HG02642 (cell line): ENCODE measurements at regions not wholly inside any gene's neighbourhood (a gene's known extent, or its start where the extent isn't known, plus 50 kb on each side); places are given as distances from the start of the nearest gene placed in this dataset.

ENCODE experiments used
- ATAC-seq: cut with Tn5 transposase; IDR thresholded peaks from one replicate; pipeline ENCODE4 v1.9.1; 2021; ENCODE audit warnings: mild to moderate bottlenecking; ENCODE audit not compliant: unreplicated experiment, poor library complexity

DNA sequence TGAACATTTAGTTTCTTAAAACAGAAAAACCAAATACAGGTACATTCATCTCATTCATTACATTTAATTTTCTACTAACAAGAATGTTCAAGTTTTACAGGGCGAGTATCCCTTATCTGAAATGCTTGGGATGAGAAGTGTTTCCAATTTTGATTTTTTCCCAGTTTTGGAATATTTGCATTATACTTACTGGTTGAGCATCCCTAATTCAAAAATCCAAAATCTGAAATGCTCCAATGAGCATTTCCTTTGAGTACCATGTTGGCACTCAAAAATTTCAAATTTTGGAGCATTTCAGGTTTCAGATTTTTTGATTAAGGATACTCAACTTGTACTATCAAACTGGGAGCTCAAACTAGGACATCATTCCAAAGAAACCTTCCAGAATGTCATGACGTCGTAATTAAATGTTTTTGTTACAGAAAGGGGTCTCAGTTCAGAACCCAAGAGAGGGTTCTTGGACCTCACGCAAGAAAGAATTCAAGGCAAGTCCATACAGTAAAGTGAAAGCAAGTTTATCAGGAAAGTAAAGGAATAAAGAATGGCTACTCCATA is 90.8 kb upstream of the PIK3CG start:
- ATAC-seq = no peak

DNA sequence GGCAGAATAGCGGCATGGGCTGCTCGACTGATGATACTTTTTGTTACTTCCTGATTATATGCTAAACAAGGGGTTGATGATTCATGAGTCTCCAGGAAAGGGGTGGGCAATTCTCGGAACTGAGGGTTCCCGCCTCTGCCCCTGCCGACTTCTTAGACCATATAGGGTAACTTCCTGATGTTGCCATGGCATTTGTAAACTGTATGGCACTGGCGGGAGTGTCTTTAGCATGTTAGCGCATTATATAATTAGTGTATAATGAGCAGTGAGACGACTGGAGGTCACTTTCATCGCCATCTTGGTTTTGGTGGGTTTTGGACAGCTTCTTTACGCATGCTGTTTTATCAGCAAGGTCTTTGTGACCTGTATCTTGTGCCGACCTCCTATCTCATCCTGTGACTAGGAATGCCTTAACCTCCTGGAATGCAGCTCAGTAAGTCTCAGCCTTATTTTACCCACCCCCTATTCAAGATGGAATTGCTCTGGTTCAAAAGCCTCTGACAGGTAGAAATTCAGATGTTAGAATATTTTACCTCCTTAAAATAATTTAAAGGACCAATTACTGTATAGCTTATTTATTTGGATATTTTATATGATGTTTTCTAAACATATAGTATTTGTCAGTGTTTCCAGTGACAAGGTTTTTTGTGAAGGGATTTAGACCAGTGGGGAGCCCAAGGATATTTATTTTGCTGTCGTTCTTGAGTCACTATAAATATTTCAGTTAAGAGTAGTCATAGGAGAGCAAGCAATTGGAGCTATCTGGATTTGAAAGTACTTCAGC is 90.1 kb upstream of the PIK3CG start:
- no peak for ATAC-seq

DNA sequence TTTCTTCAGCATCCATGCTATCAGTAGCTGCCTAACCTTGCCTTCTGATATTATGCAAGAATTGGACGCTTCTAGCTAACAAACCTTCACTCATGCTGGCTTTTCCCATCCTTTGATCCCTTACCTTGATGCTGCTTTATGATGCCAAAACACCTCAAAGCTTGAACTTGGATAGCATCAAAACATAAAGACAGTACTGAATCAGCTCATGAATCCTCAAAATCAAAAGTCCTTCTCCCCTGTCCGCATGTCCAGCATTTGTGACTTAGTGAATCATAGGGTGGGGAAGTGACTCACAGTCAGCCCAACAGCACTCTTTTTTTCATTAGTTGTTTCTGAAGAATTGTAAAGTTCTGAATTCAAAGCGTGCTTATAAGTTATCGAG is 89.5 kb upstream of the PIK3CG start:
- ATAC-seq = no peak

DNA sequence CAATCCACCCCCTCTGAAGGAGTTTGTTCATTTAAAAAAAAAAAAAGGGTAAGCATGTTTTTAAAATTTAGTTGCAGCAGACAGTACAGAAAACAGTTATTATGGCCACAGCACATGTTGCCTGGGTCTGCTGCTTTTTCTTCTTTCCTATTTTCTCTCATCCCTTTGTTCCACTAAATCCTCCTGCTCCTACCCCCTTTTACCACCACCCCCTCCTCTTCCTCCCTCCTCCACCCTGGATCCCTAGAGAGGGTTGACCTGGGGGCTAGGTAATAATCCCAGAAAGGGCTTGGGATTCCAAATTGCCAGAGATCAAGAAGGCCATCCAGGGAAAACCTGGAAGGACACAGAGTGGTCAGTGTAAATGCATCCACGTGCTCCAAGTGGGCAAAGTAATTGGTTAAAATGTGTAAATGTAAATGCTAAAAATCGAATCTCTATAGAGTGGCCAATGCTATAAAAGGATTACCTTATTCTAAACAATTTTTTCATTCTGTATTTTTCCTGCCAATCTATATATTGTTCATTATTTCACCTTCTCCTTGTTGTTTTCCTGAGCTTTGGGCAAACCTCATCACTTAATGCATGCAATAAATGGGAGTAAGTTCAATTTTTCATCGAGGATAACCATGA is 89.0 kb upstream of the PIK3CG start:
- ATAC-seq = no peak

DNA sequence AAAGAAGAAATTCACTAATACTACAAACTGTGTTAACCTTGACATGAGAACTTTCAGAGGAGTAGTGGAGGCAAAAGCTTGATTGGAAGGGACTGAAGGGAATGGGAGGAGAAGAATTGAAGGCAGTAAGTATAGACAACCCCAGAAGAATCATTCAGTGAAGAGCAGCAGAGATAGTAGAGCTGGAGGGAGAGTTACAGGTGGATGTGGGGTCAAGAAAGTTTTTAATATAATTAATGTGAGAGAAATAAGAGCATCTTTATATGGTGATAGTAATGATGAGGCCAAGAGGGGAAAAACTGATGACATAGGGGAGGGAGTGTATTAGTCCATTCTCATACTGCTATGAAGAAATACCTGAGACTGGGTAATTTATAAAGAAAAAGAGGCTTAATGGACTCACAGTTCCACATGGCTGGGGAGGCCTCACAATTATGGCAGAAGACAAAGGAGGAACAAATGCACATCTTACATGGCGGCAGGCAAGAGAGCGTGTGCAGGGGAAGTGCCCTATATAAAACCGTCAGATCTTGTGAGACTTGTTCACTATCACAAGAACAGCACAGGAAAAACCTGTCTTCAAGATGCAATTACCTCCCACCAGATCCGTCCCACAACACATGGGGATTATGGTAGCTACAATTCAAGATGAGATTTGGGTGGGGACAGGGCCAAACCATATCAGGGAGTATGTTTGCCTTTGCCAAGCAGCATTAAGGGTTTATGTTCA is 88.3 kb upstream of the PIK3CG start:
- ATAC-seq = no peak

DNA sequence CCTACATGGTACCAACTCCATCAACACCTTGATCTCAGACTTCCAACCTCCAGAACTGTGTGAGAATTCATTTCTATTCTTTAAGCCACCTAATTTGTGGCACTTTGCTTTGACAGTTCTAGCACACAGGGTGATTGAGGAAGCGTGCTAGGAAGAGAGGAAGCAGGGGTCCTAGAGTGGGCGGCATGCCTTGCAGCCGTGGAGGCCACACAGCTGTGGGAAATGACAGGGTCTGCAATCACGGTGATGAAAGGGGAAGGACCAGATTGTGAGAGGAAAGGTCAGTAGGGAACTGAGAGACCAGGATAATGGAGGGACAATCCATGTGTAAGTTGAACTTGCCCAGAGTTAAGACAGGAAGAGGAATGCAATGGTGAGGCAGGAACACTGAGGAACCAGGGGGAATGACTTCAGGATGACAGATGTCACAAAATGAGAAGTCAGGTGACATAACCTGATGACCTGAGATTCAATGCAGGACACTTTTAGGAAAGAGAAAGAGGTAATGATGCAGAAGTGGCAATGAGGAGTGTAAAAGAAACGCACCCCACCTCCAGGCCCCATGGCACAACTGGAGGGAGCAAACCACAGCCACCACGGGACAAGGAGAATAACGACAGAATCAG is 87.3 kb upstream of the PIK3CG start:
- no peak for ATAC-seq

DNA sequence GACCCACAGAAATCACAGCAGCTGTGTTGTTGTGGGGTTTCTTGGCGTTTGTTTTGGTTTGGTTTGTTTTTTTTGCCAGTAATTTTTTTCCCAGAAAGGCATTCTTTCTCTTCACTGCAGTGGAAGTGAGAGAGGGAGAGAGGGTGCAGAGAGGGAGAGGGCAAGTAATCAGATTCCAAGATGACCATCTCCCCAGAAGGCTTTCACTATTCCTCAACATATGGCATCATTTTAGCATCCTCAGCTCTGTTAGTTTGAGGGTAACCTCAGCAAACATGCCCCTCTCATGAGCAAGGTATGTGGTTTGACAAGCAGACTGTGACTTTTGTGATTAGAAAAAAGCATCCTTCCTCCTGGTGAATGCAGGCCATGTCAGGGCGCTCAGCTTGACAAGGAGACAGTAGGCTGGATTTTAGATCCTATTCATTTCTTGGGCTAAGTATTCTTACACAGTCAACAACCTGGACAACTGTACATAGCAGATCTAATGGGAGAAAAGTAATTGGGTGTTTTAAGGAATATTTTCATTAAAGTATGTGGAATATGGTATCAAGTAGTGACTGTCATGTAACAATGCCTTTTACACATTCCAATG is 86.3 kb upstream of the PIK3CG start:
- no peak for ATAC-seq

DNA sequence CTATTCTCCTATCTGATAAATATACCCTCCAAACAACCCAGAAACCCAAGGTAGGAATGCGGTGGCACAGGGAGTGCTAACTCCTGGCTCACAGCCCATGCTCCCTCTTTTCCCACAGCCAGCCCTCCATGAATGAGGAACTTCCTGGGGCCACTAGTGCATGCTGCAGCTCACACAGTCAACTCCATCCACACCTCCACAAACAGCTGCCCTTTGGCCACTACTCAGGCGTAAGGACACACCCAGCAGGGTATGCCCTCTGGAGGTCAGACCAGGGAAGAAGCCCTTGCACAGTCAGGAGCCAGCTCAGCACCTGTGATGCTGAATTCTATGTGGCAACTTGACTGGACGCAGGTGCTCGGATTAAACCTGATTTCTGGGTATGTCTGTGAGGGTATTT is 85.2 kb upstream of the PIK3CG start:
- no peak for ATAC-seq

DNA sequence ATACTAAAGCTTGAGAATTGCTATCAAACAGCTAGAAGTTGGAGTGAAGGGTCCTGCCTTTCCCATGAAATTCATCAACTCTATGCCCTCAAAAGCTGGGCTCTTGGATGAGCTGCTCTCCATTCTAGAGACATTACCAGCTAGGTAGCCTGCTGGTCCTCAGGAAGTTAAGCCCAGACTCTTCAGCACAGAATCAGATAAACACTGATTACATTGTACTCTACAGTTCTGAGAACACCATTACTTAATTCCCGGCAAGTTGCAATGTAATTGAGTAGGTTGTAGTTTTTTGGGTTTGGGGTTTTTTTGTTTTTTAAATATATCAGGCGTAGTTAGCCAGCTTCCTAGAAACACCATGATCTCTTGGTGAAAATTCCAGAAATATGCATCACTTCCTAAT is 84.1 kb upstream of the PIK3CG start:
- ATAC-seq = no peak

DNA sequence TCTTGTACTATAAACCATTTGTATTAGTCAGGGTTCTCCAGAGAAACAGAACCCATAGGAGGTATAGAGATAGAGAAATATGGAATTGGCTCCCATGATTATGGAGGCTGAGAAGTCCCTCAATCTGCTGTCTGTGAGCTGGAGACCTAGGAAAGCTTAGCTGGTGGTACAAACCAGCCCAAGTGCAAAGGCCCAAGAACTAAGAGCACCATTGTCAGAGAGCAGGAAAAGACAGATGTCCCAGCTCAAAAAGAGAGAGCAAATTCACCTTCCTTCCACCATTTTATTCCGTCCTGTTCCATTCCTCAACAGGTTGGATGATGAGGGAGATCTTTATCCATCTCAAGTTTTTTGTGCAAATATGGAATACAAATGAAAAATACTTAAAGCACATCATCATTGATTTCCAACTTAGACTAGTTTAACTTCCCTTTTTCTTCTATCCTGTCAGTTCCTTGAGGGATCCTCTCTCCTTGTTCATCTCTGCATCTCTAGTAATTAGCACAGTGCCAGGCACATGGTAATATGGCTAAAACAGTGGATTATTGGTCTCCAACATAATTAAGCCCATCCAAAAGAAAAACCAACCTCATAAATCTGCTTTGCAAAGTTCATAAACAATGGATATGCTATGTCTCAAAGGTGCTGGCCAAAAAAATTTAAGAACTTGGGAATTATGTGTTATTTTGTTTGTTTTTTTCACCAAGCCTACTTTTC is 83.1 kb upstream of the PIK3CG start:
- no peak for ATAC-seq

DNA sequence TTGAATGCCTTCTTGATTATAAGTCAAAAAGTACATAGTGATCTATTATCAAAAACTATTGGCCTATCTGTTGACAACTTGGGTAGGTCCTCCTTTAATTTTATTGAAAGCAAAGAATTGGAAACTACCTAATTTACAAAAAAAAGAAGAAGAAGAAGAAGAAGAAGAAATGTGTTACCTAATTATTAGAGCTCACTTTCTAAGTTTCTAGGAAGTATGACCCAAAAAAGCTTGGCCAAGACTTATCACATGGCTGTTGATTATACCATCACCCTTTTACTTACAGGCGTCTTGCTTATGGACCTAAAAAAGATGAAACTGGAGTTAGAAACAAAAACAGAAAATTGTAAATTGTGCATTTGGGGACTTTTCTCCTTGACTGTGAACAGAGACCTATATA is 81.8 kb upstream of the PIK3CG start:
- ATAC-seq = no peak

DNA sequence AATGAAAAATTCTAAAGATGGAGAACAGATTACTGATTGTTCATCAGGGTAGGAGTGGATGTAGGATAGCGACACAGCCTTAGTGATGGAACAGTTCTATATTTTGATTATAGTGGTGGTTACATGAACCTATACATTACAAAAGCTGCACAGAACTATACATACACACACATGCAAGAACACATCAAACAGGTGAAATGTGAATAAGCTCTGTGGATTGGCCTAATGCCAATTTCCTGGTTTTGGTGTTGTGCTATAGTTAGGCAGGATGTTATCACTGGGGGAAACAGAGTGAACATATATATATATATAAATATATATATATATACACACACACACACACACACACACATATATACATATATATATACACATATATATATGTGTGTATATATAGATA is 76.4 kb upstream of the PIK3CG start:
- no peak for ATAC-seq

DNA sequence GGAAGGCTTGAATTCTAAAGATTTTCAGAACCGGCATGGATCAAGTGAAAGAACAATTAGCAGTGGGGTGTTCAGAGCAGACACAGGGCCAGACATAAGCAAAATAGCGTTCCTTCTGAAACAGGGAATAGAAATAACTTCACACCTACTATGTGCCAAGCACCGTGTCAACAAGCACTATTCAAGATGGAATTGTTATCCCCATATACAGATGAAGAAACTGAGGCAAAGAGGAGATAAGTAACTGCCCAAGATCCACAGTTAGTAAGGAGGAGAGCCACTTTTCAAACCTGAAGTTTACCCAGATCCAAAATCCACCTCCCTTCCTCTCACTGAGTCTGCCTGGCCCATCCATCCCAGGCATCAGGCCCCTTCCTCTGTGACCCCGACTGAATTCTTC is 73.6 kb upstream of the PIK3CG start:
- no peak for ATAC-seq

DNA sequence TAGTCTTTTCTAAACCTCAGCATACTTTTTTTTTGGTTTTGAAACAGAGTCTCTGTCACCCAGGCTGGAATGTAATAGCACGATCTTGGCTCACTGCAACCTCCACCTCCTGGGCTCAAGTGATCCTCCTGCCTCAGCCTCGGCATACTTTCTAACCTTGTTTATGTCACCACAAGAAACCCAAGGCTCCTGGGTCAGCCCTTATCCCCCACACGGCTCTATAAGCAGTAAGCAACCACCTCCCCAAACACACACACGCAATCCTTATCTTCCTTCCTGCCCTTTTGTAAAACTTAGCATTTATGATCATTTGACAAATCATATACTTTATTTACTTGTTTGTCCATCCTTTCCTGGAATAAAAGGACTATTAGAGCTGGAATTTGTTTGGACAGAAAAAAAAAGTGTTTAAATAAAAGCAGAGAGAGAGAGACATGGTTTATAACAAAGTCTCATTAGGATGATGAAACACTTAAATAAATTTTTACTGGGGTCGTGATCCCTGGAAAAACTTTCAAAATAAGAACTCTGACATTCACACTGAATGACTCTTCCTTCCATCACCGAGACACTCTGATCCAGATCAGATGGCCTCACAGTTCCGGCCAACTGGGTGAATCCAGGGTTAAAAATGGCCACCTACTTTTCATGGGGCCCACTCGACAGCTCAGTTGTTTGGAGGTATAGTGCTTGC is 72.7 kb upstream of the PIK3CG start:
- no peak for ATAC-seq

DNA sequence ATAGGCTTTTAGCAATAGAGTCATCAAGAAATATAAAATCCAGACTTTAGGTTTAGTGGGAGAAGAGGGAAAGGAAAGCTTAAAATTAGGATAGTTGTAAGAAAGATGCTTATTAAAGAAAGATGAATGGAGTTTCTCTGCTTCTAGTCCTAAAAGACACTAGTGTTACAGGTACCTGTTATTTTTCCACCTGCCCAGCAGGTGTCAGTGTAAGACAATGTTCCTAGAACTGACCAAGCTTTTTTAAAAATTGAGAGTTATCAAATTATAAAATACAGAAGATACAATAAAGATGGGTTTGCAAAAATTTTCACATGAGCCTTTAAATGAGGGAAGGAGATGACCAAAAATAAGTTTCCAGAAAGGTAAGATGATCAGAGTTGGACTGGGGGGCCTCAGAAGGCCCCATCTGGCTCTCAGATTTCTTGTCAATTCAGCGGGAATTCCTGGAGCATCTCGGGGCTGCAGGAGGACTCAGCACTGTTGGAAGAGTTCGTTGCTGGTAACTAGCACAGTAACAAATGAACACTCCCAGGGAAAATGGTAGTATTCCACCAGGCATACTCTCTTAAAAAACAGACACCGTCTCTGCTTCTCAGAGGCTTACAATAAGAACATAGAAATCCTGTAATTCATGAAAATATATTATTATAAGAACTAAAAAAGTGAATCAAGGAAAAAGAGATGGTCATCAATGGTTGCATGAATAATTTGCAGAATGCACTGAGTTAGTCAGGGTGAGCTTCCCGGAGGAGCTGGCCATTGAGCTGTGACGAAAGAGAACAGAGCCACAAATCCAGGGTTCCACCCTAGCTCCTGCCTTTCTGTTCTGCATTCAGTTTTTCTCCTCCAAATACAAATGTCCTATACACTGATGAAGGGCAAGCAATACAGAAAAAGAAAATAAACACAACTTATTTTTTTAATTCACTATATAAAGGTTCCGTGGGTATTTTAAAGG is 71.8 kb upstream of the PIK3CG start:
- no peak for ATAC-seq

DNA sequence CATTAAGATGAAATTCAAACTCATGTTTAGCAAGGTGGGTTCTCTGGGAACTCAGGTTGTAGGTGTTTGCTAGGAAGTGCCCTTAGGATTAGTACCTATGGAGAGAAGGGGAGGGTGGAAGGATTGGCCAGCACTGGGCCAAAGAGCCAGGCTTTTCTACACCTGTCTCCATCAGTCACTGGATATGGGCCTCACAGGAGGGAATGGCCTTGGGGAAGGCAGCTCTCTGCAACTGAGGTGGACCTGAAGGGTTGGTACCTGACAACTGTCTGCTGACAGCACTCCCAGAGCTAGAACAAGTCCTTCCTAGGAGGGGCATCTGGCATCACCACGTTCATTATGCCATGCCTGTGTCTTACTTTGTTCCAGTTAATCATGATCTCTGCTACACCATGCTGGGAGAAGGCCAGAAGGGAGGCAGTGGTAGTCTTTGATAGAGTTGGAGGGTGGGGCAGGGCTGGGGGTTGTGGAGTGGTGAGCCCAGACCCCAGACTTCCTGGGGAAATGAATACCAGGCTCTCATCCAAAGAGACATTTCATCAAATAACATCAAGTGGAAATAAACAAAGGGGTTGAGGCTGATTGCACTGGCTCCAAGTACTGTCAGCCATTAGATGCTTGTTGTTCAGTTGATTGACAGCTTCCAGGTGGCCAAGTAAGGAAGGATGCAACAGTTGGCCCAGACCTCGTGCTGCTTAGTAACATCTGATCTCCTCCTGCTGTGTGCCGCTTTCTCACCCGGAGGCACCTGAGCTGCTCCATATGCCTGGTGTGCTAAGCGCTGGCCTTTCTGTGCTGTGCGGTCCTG is 70.6 kb upstream of the PIK3CG start:
- no peak for ATAC-seq
